B cell (primary cell): ENCODE measurements at regions not wholly inside any gene's neighbourhood (a gene's known extent, or its start where the extent isn't known, plus 50 kb on each side); places are given as distances from the start of the nearest gene placed in this dataset.

Source experiments
- ATAC-seq: fragments of 200-7000 bp; cut with Tn5 transposase; one replicate; pipeline ENCODE4 v1.10.0; 2021; ENCODE audit warnings: low read depth, mild to moderate bottlenecking, moderate number of reproducible peaks, moderate library complexity
- CTCF ChIA-PET: fragments of 350-600 bp; sonication (Branson Sonifier 250); formaldehyde crosslinking; loops from one replicate; lab custom pipeline; 2021; ENCODE audit warnings: antibody characterized with exemption, inconsistent platforms; lab: Charles Lee
- POLR2A ChIA-PET: fragments of 350-600 bp; sonication (Branson Sonifier 250); formaldehyde crosslinking; loops from one replicate; lab custom pipeline; 2021; ENCODE audit warnings: antibody characterized with exemption; lab: Charles Lee
- DNase-seq: peaks from one replicate; pipeline ENCODE4 v3.0.0; 2013
- H2AFZ ChIP-seq: 2 replicates; pipeline ENCODE4 v1.6.1; 2012; ENCODE audit warnings: mild to moderate bottlenecking, low read depth, low read length; ENCODE audit not compliant: insufficient read depth, poor library complexity, severe bottlenecking
- H3K27ac ChIP-seq, 2 donors: 1 replicate in 1 of 2; 2 replicates in 1 of 2; pipeline ENCODE4 v1.5.1; 2012 to 2013; ENCODE audit warnings: low read length in 2 of 2, mild to moderate bottlenecking in 2 of 2, moderate library complexity in 1 of 2
- H3K27me3 ChIP-seq, 4 experiments: fragments of 200-600 bp in 1 of 4; sonication (generic) in 1 of 4; replicated peaks in 1 of 4; 1 replicate in 2 of 4; 2 replicates in 2 of 4; pipeline versions ENCODE4 v1.6.1 to v1.7.0; 2013 to 2016; ENCODE audit warnings: low read length in 3 of 4, mild to moderate bottlenecking in 2 of 4, mixed read lengths in 1 of 4, moderate library complexity in 1 of 4; ENCODE audit not compliant: insufficient read depth in 4 of 4, control insufficient read depth in 3 of 4; ENCODE audit errors: control extremely low read depth in 1 of 4
- H3K36me3 ChIP-seq, 2 experiments: replicated peaks in 1 of 2; 1 replicate in 1 of 2; 2 replicates in 1 of 2; pipeline versions ENCODE4 v1.6.1 to v1.7.1; 2013; ENCODE audit warnings: low read length in 1 of 2; ENCODE audit not compliant: insufficient read depth in 2 of 2, control insufficient read depth in 1 of 2; ENCODE audit errors: control extremely low read depth in 1 of 2, extremely low read depth in 1 of 2
- H3K4me1 ChIP-seq, 2 donors: fragments of 200-600 bp in 1 of 2; sonication (generic) in 1 of 2; 1 replicate in 1 of 2; 2 replicates in 1 of 2; pipeline versions ENCODE4 v1.5.1 to v1.6.1; 2013 to 2017; ENCODE audit warnings: low read length in 2 of 2; ENCODE audit not compliant: control insufficient read depth in 2 of 2, insufficient read depth in 2 of 2
- H3K4me2 ChIP-seq: replicated peaks from 2 replicates; pipeline ENCODE3; 2012; ENCODE audit warnings: mild to moderate bottlenecking, low read depth, low read length; ENCODE audit not compliant: poor library complexity, severe bottlenecking
- H3K4me3 ChIP-seq, 5 experiments: fragments of 200-600 bp in 1 of 5; sonication (generic) in 1 of 5; 1 replicate in 3 of 5; 2 replicates in 2 of 5; pipeline versions ENCODE4 v1.5.1 to v1.7.0; 2011 to 2016; ENCODE audit warnings: low read length in 4 of 5, mild to moderate bottlenecking in 4 of 5, low read depth in 2 of 5, control low read depth in 1 of 5, moderate library complexity in 1 of 5; ENCODE audit not compliant: insufficient read depth in 1 of 5; ENCODE audit errors: control extremely low read depth in 1 of 5, extremely low read depth in 1 of 5
- H3K79me2 ChIP-seq: fragments of 200-600 bp; sonication (generic); one replicate; pipeline ENCODE4 v1.6.0; 2016; ENCODE audit warnings: low read length; ENCODE audit not compliant: control insufficient read depth, insufficient read depth
- H3K9ac ChIP-seq: fragments of 200-600 bp; sonication (generic); 2 replicates; pipeline ENCODE4 v1.6.1; 2017; ENCODE audit warnings: mild to moderate bottlenecking, low read length, moderate library complexity
- H3K9me3 ChIP-seq, 3 donors: one replicate each; pipeline versions ENCODE4 v1.6.1 to v1.7.1; 2013; ENCODE audit warnings: low read length in 2 of 3; ENCODE audit not compliant: control insufficient read depth in 2 of 3, insufficient read depth in 1 of 3; ENCODE audit errors: control extremely low read depth in 1 of 3
- H4K20me1 ChIP-seq: 2 replicates; pipeline ENCODE4 v1.6.0; 2012; ENCODE audit warnings: mild to moderate bottlenecking, low read length; ENCODE audit not compliant: insufficient read depth, control insufficient read depth, poor library complexity, severe bottlenecking
- H3K27ac Mint-ChIP-seq: one replicate; pipeline ENCODE4 v1.8.0; 2021; ENCODE audit warnings: mixed read lengths
- H3K27me3 Mint-ChIP-seq: one replicate; pipeline ENCODE4 v1.8.0; 2021; ENCODE audit warnings: mixed read lengths
- H3K4me1 Mint-ChIP-seq: one replicate; pipeline ENCODE4 v1.8.0; 2021; ENCODE audit warnings: mixed read lengths
- H3K4me3 Mint-ChIP-seq: one replicate; pipeline ENCODE4 v1.8.0; 2021; ENCODE audit warnings: mixed read lengths
- H3K9me3 Mint-ChIP-seq: one replicate; pipeline ENCODE4 v1.8.0; 2022; ENCODE audit warnings: mixed read lengths; ENCODE audit not compliant: insufficient read depth
- CTCF ChIP-seq: fragments of 200-600 bp; IDR thresholded peaks from one replicate; pipeline ENCODE4 v1.8.0; 2022; ENCODE audit warnings: antibody characterized with exemption, mild to moderate bottlenecking
- EZH2 ChIP-seq: IDR thresholded peaks from 2 replicates; pipeline ENCODE4 v1.6.1; 2012; ENCODE audit warnings: borderline replicate concordance, low read depth, mild to moderate bottlenecking, moderate library complexity, low read length; ENCODE audit not compliant: insufficient read depth, poor library complexity, severe bottlenecking
- WGBS: methylation state at CpG from one replicate; pipeline ENCODE4 v1.1.5; 2013; ENCODE audit warnings: missing lambda C conversion rate; ENCODE audit not compliant: insufficient coverage; 5-methylcytosine and 5-hydroxymethylcytosine counted together
- intact Hi-C: fragments of 100-400 bp; cut with micrococcal nuclease; formaldehyde crosslinking; loops from one replicate; pipeline ENCODE4 v1.10.0; 2022

- Mint-ChIP-seq H3K4me3 (no peak overlapping the region), H3K4me1 (no peaks in the 10 kb centered on the region), H3K9me3 (peaks cover 3% of the 10 kb centered on the region), H3K27ac (no peak overlapping the region), H3K27me3 (peaks cover 5% of the 10 kb centered on the region)
- no peaks in the 10 kb centered on the region for H4K20me1 ChIP-seq
- WGBS = no CpG with 5 or more reads among the region's 8 CpGs
- H3K4me3 ChIP-seq = no peak overlapping the region
- ChIA-PET CTCF (no interaction called here), POLR2A (no interaction called here)
- H3K27ac ChIP-seq = no peak overlapping the region
- intact Hi-C loops = no loop called here
- H3K27me3 ChIP-seq = no peaks in the 10 kb centered on the region
- no peaks in the 10 kb centered on the region for H3K36me3 ChIP-seq
- no peaks in the 10 kb centered on the region for H3K79me2 ChIP-seq
- no peak overlapping the region for H2AFZ ChIP-seq
- H3K9me3 ChIP-seq = peaks cover 0 to 7% (median 0%) of the 10 kb centered on the region in 3 donors
- ATAC-seq = no peak
- H3K4me2 ChIP-seq = no peak overlapping the region
- H3K4me1 ChIP-seq = no peaks in the 10 kb centered on the region
- no peak overlapping the region for H3K9ac ChIP-seq
- no peak for TF ChIP-seq EZH2
- no peak for TF ChIP-seq CTCF
- DNase-seq = no peak
Observed at GRCh38 chr6:155795173-155795796, 339.6 kb upstream of the NOX3 start.

- ATAC-seq (no peak), DNase-seq (no peak)
- no peaks in the 10 kb centered on the region for H3K4me1 Mint-ChIP-seq
- CTCF ChIA-PET = no interaction called here
- no peaks in the 10 kb centered on the region for H3K79me2 ChIP-seq
- H3K4me3 ChIP-seq = no peak overlapping the region
- intact Hi-C loops = no loop called here
- H3K27me3 ChIP-seq = no peaks in the 10 kb centered on the region
- H3K4me1 ChIP-seq = no peaks in the 10 kb centered on the region
- no peak overlapping the region for H3K4me2 ChIP-seq
- H3K36me3 ChIP-seq = no peaks in the 10 kb centered on the region
- 95% methylated on average over 3 of the region's 4 CpGs for WGBS
- peaks cover 5% of the 10 kb centered on the region for H3K27me3 Mint-ChIP-seq
- no peak overlapping the region for H3K9ac ChIP-seq
- no peak overlapping the region for H3K27ac Mint-ChIP-seq
- H3K9me3 Mint-ChIP-seq = peaks cover 3% of the 10 kb centered on the region
- no peak overlapping the region for H3K27ac ChIP-seq
- no peak for TF ChIP-seq EZH2
- no peak for TF ChIP-seq CTCF
- POLR2A ChIA-PET = no interaction called here
- peaks cover 0 to 8% (median 0%) of the 10 kb centered on the region in 3 donors for H3K9me3 ChIP-seq
- no peak overlapping the region for H2AFZ ChIP-seq
- no peak overlapping the region for H3K4me3 Mint-ChIP-seq
- H4K20me1 ChIP-seq = no peaks in the 10 kb centered on the region
Observed at GRCh38 chr6:155791891-155792290, 336.3 kb upstream of the NOX3 start.
